WTC11 (cell line): ENCODE measurements at regions not wholly inside any gene's neighbourhood (a gene's known extent, or its start where the extent isn't known, plus 50 kb on each side); places are given as distances from the start of the nearest gene placed in this dataset.

Source experiments
- ATAC-seq: fragments of 200-7000 bp; cut with Tn5 transposase; 2 replicates; pipeline ENCODE4 v1.10.0; 2021; ENCODE audit warnings: mild to moderate bottlenecking, moderate library complexity
- CTCF ChIA-PET: fragments of 300-600 bp; sonication (Branson Sonifier 250); formaldehyde crosslinking; loops from one replicate; lab custom pipeline; 2021; ENCODE audit warnings: antibody characterized with exemption; lab: Charles Lee
- POLR2A ChIA-PET: fragments of 350-600 bp; sonication (Branson Sonifier 250); formaldehyde crosslinking; loops from one replicate; lab custom pipeline; 2021; ENCODE audit warnings: antibody characterized with exemption; lab: Charles Lee
- DNase-seq: peaks from one replicate; pipeline ENCODE4 v3.0.0; 2021; ENCODE audit warnings: low spot score
- H3K27ac Mint-ChIP-seq: 2 replicates; pipeline ENCODE4 v1.8.0; 2021; ENCODE audit warnings: mixed read lengths
- H3K27me3 Mint-ChIP-seq: 2 replicates; pipeline ENCODE4 v1.8.0; 2021; ENCODE audit warnings: low read depth, mild to moderate bottlenecking, moderate library complexity, mixed read lengths
- H3K36me3 Mint-ChIP-seq: 2 replicates; pipeline ENCODE4 v1.8.0; 2021; ENCODE audit warnings: mixed read lengths
- H3K4me1 Mint-ChIP-seq: 2 replicates; pipeline ENCODE4 v1.8.0; 2022; ENCODE audit warnings: mixed read lengths
- H3K4me3 Mint-ChIP-seq: 2 replicates; pipeline ENCODE4 v1.8.0; 2021; ENCODE audit warnings: mild to moderate bottlenecking, moderate library complexity, mixed read lengths
- H3K9me3 Mint-ChIP-seq: 2 replicates; pipeline ENCODE4 v1.8.0; 2021; ENCODE audit warnings: mixed read lengths
- AR ChIP-seq: fragments of 250-450 bp; sonication (Bioruptor Pico); IDR thresholded peaks from 2 replicates; pipeline ENCODE4 v1.9.0; 2021; ENCODE audit warnings: mild to moderate bottlenecking
- ATF3 ChIP-seq: sonication (generic); formaldehyde crosslinking; conservative IDR thresholded peaks from 2 replicates; pipeline ENCODE4 v1.8.1; 2022; ENCODE audit warnings: mild to moderate bottlenecking, missing genetic modification reagents
- ATF6 ChIP-seq: sonication (generic); formaldehyde crosslinking; IDR thresholded peaks from 2 replicates; pipeline ENCODE4 v1.8.1; 2023; ENCODE audit warnings: mild to moderate bottlenecking, missing genetic modification reagents
- CTCF ChIP-seq: fragments of 200-600 bp; IDR thresholded peaks from 2 replicates; pipeline ENCODE4 v1.8.0; 2022; ENCODE audit warnings: antibody characterized with exemption
- ERG ChIP-seq: fragments of 250-450 bp; sonication (Bioruptor Pico); IDR thresholded peaks from 2 replicates; pipeline ENCODE4 v1.8.0; 2021; ENCODE audit warnings: mild to moderate bottlenecking
- FOXJ3 ChIP-seq: sonication (generic); formaldehyde crosslinking; IDR thresholded peaks from 2 replicates; pipeline ENCODE4 v1.9.0; 2021; ENCODE audit warnings: missing genetic modification reagents, mild to moderate bottlenecking, borderline replicate concordance
- FOXP4 ChIP-seq: sonication (generic); formaldehyde crosslinking; IDR thresholded peaks from 2 replicates; pipeline ENCODE4 v1.8.0; 2022; ENCODE audit warnings: mild to moderate bottlenecking, missing genetic modification reagents
- GTF2I ChIP-seq: fragments of 250-450 bp; sonication (Bioruptor Pico); conservative IDR thresholded peaks from 2 replicates; pipeline ENCODE4 v1.4.0; 2021; ENCODE audit warnings: mild to moderate bottlenecking
- HMGXB4 ChIP-seq: sonication (generic); formaldehyde crosslinking; IDR thresholded peaks from 2 replicates; pipeline ENCODE4 v1.8.1; 2023; ENCODE audit warnings: mild to moderate bottlenecking, moderate library complexity, missing genetic modification reagents
- JUN ChIP-seq: sonication (generic); formaldehyde crosslinking; IDR thresholded peaks from 2 replicates; pipeline ENCODE4 v1.8.0; 2023; ENCODE audit warnings: mild to moderate bottlenecking, missing genetic modification reagents
- MAX ChIP-seq: sonication (generic); formaldehyde crosslinking; IDR thresholded peaks from 2 replicates; pipeline ENCODE4 v1.8.0; 2022; ENCODE audit warnings: mild to moderate bottlenecking, missing genetic modification reagents
- NFE2L1 ChIP-seq: sonication (generic); formaldehyde crosslinking; IDR thresholded peaks from 2 replicates; pipeline ENCODE4 v1.8.1; 2023; ENCODE audit warnings: missing genetic modification reagents
- RORB ChIP-seq: fragments of 250-450 bp; sonication (Bioruptor Pico); IDR thresholded peaks from 2 replicates; pipeline ENCODE4 v1.9.0; 2021; ENCODE audit warnings: mild to moderate bottlenecking
- USF1 ChIP-seq: sonication (generic); formaldehyde crosslinking; IDR thresholded peaks from 2 replicates; pipeline ENCODE4 v1.8.0; 2022; ENCODE audit warnings: mild to moderate bottlenecking, missing genetic modification reagents
- ZMAT4 ChIP-seq: fragments of 250-450 bp; sonication (Bioruptor Pico); IDR thresholded peaks from 2 replicates; pipeline ENCODE4 v1.9.0; 2021; ENCODE audit warnings: mild to moderate bottlenecking
- ZNF138 ChIP-seq: sonication (generic); formaldehyde crosslinking; conservative IDR thresholded peaks from 2 replicates; pipeline ENCODE4 v1.8.1; 2022; ENCODE audit warnings: mild to moderate bottlenecking, moderate library complexity, missing genetic modification reagents
- ZNF263 ChIP-seq: sonication (generic); formaldehyde crosslinking; IDR thresholded peaks from 2 replicates; pipeline ENCODE4 v1.8.1; 2022; ENCODE audit warnings: low read depth, mild to moderate bottlenecking, moderate library complexity, missing genetic modification reagents
- ZSCAN18 ChIP-seq: fragments of 250-450 bp; sonication (Bioruptor Pico); IDR thresholded peaks from 2 replicates; pipeline ENCODE4 v2.1.2; 2022; ENCODE audit warnings: mild to moderate bottlenecking, moderate library complexity

- peaks cover 12% of the 10 kb centered on the region for H3K27me3 Mint-ChIP-seq
- H3K27ac Mint-ChIP-seq = no peak overlapping the region
- no peak overlapping the region for H3K4me3 Mint-ChIP-seq
- H3K36me3 Mint-ChIP-seq = no peaks in the 10 kb centered on the region
- no peak for TF ChIP-seq MAX (CRISPR knock-in tag)
- no peak for TF ChIP-seq FOXJ3
- TF ChIP-seq GTF2I (CRISPR knock-in tag) = no peak
- TF ChIP-seq FOXP4 = no peak
- no peak for TF ChIP-seq AR (CRISPR knock-in tag)
- TF ChIP-seq ZNF138 = no peak
- no peak for TF ChIP-seq NFE2L1
- TF ChIP-seq USF1 (CRISPR knock-in tag) = no peak
- no peak for TF ChIP-seq ATF6
- TF ChIP-seq CTCF = no peak
- no peak for TF ChIP-seq ERG
- no peak for TF ChIP-seq JUN (CRISPR knock-in tag)
- TF ChIP-seq HMGXB4 (CRISPR knock-in tag) = no peak
- no peak for TF ChIP-seq ATF3 (CRISPR knock-in tag)
- no peak for TF ChIP-seq ZMAT4 (CRISPR knock-in tag)
- no peak for TF ChIP-seq ZNF263 (CRISPR knock-in tag)
- TF ChIP-seq ZSCAN18 (CRISPR knock-in tag) = no peak
- TF ChIP-seq RORB (CRISPR knock-in tag) = no peak
- peaks cover 7% of the 10 kb centered on the region; the same call in 1 of the 2 replicates for H3K9me3 Mint-ChIP-seq
- ChIA-PET CTCF (no interaction called here), POLR2A (no interaction called here)
- H3K4me1 Mint-ChIP-seq = peaks cover 28% of the 10 kb centered on the region
- ATAC-seq (no peak), DNase-seq (no peak)
Observed at GRCh38 chr10:3310016-3310784, 137.6 kb upstream of the PITRM1 start.
